ENCODE measurements at regions not wholly inside any gene's neighbourhood (a gene's known extent, or its start where the extent isn't known, plus 50 kb on each side); places are given as distances from the start of the nearest gene placed in this dataset.

DNA sequence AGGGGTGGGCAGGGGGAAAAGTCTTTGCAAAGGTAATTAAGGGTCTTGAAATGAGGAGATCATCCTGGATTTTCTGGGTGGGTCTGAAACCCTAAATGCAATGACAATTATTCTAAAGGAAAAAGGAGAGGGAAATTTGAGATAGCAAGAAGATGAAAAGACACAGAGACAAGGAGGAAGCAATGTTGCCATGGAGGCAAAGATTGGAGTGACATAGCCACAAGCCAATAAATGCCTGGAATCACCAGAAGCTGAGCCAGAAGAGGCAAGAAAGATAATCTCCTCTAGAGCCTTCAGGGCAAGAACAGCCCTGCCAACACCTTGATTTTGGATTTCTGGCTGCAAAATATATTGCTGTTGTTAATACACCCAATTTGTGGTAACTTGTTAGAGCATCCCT, 1246.3 kb upstream of the PIK3C3 start:
- DNase-seq = no peak

DNA sequence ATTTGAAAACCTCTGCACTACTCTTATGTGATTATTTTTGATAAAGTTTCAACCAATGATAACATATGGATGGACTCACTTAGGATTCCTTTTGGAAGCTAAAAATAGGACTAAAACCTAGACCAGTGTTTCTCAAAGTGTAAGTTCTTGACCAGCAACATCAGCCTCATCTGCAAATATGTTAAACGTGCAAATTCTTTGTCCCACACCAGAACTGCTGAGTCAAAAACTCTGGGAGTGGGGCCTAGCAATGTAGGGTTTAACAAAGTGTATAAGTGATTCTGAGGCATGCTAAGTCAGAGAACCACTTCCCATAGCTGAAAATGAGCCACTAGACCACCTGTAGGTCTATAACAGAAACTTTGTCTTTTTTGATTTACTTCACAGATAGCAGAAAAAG, 1247.2 kb upstream of the PIK3C3 start:
- DNase-seq = no peak

DNA sequence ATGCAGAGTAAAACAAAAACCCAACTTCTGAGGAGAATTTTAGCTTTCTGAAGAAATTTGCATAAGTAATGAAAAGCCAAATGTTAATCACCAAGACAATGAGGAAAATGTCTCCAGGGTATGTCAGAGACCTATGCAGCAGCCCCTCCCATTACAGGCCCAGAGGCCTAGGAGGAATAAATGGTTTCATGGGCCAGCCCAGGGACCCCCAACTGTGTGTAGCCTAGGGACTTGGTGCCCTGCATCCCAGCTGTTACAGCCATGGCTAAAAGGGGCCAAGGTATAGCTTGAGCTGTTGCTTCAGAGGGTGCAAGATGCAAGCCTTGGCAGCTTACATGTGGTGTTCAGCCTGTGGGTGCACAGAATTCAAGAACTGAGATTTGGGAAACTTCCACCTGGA, 1256.9 kb upstream of the PIK3C3 start:
- no peak for DNase-seq

DNA sequence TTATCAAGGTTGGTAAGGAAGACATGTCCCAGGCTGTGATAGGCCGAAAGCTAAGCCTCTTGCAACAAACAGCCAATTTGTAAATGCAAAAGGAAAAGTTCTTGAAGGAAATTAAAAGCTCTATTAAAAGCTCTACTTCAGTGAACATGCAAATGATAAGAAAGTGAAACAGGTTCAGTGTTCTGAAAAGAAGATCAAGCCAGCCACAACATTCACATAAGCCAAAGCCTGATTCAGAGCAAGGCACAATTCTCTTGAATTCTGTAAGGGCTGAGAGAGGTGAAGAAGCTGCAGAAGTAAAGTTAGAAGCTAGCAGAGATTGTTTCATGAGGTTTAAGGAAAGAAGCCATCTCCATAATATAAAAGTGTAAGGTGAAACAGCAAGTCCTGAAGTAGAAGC, 1259.5 kb upstream of the PIK3C3 start:
- no peak for DNase-seq

DNA sequence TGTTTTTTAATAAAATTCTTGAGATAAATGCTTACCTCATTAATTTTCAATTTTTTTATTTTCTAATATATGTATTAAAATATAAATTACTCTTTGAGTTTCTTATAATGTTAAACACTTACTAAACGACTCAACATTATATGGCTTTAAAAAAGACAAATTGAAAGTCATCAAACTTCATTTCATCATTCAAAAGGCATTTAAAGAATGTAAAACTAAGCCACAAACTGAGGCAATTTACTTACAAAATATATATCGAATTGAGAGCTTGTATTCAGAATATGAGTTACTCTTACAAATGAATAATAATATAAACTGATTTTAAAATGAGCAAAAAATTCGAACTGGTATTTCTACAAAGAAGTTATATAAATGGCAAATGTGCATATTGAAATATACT, 1262.2 kb upstream of the PIK3C3 start:
- DNase-seq = no peak

DNA sequence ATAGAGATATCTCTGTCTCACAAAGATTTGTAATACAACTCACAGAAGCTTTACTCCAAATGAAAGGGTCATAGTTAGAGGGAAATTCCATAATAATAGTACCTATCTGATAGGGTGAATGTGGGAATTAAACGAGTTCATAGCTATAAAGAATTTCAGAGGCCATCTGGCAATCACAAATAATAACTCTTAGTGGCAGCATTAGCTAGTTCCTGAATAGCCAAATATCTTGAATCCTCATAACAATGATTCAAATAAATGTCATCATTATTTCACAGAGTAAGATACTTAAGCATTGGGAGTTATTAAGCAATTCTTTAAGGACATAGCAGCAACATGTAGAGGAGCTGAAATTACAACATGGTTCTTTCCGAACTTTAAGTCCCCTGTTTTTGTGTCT, 1265.0 kb upstream of the PIK3C3 start:
- no peak for DNase-seq

DNA sequence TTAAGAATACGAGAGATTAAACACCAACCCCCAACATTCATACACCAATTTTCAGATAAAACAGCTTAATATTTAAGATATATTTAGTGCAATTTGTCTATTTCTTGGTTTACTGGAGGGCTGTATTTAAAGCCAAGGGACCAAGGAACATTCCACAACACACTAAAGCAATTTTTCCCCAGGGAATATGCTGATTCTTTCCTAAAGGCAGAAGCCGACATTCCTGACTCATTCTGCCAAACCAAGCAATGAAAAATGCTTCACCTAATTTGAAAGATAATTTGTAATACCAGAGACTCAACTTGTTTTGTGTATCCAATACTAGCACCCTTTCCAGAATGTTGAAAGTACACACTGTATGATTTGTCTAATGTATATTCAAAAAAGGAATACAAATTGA, 1267.6 kb upstream of the PIK3C3 start:
- DNase-seq = no peak

DNA sequence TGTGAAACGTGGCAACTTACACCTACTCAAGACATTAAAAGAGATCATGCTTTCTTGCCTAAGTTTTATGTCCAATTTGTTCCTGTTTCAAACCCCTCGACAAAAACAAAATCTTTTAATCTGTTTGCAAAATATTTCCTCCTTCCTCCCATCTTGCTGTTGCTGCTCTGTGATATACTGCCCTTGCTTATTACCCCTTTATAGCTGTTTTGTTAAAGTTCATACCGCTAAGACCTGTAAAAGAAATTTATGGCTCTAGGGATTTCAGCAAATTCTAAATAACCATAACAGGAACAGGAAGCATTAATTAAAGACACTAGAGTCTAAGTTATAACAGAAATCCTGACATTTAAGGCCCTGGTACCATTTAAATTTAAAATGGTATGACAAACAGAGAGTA, 1268.2 kb upstream of the PIK3C3 start:
- no peak for DNase-seq

DNA sequence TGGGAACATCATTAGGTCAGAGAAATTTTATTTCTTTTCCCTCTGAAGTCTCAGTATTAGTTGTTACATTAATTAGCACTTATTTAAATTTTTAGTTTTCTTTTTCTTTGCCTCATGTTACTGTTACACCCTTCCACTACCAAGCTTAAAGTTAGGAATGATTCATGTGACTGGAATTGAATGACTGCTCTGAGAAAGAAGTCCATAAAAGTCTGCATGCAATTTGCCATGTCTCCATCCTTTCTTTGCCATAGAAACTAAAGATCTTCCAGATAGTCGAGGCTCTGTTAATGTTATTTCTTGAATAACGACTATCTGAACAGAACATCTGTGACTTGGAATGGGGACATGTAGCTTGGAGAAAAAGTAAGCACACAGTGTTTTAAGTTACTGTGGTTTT, 1269.8 kb upstream of the PIK3C3 start:
- DNase-seq = no peak

DNA sequence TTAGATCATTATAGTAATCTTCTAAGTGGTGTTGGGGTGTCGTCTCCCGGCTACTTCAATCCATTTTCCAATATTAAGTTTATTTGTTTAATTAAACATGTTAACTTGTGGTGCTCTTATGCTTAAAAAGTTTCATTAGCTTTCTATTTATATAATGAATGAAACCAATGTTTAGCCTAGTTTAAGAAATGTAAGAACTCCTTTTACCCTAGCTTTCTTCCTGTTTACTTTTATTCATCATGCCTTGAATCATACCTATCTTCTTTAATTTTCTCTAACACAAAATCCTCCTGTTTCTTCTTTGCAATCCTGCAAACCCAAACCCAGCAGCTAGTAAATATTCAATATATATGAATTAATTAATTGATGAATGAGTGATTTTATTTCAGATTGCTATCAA, 1276.7 kb upstream of the PIK3C3 start:
- no peak for DNase-seq

DNA sequence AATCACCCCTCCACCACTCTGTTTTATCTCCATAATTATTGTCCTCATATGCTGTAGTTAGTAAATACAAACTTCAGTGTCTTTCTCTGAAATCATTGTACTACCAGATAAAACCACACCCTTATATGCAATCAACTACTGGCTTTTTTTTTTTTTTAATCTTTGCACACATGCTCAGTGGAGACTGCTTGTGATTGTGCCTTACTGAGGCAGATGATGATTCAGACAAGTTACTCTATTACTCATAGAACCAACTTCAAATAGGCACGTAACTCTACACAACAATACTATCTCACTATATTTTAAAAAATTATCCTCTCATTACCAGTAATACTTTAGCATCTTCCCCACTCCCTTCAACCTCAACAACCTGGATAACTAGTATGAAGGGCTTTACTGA, 1278.4 kb upstream of the PIK3C3 start:
- no peak for DNase-seq

DNA sequence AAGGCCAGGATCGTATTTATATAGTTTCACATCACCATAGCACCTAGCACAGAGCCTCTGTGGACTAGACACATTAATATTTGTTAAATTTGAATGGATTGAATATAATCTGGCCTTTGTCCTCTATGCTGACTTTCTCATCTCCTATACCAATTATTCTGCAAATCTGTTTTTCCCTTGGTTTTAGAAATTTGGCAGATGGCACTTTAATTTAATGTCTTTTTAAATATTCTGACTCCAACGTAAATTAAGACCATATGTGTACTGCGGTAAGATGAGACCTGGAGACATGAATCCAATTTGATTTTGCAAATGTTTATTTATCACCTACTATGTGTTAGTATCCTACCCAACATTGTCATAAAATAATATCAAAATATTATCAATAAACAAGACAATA, 1281.9 kb upstream of the PIK3C3 start:
- DNase-seq = no peak

DNA sequence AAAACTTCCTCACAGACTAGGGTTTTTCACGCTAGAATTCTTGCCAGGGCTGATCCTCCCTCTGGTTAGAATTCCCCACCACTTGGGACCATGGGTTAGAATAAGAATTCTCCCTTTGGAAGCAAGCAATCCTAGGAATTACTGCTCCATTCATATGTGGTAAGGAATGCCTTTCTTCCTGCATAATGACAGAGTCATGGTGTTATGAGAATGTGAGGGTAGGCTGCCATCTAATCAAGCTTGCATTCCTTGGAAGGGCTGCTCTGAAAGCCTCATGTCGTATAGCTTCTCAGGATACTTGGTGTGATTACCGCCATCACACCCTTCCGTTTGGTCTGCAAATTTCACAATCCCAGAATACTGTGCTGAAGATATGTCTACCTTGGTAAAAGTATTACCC, 1282.4 kb upstream of the PIK3C3 start:
- no peak for DNase-seq

DNA sequence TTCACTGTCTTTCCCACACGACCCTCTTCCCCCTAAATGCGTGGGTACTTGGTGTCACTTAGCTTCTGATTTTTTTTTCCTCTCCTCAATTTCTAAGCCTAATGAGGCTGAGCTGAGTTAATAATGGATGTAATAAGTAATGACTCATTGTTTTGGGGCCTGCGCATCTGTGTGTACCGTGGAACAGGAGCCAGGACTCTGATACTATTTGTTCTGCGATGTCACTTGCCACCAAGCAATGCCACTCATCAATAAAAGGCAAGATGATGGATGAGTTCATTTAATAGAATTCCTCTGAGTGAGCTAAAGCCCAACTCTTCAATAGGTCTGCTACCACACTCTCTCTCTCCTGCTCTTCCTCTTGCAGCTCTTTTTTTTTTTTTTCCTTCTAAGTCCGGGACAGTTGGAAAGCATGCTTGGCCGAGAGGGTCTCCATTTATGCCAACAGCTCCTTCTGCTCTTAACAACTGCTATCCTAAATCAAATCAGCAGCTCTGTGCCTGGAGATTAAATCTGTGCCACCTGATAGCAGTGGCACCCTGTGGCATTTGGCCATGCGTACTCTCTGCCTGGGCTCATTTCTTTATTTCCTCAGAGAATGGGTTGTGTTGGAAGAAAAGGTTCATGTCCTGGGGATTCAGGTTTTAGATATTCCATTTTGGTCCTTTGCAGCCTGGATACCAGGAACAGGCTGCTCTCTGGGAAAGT, 1284.2 kb upstream of the PIK3C3 start:
- no peak for DNase-seq

DNA sequence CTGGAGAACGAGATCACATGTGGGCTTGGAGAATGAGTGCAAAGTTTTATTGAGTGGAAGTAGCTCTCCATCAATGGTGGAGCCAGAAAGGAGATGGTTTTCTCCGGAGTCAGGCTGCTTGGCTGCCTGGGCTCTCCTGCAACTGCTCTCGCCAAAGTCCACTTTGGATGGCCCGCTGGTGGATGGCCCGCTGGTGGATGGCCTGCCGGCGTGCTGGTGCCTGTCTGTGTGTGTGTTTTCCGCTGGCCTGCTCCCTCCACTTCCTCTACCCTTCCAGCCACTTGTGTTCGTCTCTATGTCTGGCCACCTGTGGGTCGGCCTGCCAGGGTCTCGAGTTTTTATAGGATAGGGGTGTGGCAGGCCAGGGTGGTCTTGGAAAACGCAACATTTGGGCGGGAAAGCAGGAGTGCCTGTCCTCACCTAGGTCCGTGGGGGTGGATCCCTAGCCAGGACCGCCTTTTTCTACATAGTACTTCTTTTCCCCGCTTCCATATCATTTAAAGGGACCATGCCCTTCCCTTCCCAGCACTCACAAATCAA, 1292.1 kb upstream of the PIK3C3 start:
- DNase-seq = no peak

DNA sequence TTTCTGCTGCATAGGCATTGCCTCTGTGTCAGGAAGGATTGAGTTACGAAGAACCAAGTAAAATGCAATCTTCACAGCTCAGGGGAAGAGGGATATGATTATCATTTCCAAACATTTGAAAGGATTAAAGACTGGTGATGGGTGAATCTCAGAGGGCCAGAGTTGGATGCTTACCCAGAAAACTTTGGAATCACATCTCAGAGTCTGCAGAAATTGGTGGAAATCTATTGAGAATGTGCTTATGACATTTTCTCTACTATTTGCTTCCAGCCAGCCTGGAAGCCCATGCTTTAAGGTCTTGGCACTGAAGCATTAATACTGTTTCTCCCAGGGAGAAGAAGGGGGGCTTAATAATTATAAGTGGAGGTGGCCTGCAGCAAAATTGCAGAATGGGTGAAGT, 1301.4 kb upstream of the PIK3C3 start:
- DNase-seq = no peak

DNA sequence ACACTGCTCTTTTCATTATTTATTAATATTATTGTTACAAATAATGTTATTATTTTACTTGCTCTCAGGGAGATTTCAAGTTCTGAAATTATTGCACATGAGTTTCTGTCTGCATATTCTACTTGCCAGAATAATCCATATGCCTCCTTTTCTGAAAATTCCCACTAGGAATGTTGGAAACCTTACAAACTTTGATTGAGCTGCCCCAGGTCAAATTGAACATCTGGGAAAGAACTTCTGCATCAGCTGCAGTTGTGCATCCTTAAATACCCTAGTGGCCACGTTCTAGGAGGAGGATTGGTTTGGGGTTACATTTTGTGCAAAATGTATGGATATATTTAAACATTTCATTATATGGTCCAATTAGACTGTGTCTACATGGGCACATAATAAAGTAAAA, 1302.7 kb upstream of the PIK3C3 start:
- DNase-seq = no peak

DNA sequence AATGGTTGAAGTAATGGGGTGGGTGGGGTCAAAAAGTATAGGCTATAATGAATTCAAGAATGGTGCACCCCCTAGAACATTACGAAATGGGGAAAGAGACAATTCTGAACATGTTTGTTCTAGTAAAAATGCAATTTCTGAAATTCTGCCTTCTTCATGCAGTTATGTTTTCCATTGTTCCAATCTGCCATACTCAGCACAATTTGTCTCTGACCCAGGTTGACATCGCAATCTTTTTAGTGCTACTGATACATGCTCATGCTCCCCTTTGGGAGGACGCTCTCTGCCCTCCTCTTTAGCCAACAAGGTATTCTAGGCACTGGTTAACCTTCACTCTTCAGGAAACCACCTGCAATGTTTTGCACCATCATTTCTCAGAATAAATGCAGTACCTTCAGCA, 1303.9 kb upstream of the PIK3C3 start:
- DNase-seq = no peak

DNA sequence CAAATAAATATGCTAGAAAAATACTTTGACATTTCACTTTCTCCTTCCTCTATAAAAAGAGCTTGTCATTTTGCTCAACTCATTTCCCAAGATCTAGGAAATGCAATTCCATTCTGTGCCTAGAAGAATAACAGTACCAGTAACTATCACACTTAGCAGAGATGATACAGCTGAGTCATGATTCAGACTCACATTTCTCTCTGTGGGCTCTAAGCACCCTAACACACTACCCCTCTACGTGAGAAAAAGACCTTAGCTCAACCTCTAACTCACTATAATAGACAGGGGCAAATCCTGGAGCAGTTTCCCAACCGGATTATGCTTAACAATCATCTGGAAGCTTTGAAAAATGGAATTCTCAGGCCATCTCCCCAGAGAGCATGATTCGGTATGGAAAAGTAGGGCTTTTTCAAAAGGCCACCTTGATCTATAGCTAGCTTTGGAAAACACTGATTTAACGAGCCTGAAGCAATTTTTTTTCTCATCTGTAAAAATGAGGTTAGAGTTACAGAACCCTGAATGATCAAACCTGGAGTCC, 1312.3 kb upstream of the PIK3C3 start:
- no peak for DNase-seq

DNA sequence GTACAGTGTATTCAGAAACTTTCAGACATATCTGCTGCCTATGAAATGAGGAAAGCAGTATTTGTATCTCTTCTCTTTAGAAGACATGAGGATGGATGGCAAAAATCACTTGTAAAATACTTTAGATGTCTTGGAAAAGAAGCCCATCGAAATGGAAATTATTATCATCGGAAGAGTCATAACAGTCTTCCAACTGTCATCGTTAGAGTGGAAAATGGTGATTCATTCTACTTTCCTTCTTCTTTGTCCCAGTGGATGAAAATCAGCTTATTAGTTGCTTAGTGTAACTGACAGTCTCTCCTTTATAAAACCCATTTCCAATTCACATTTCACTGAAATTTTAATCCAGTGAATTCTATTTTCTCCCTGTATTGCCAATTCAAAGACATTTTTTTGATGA, 1323.7 kb upstream of the PIK3C3 start:
- DNase-seq = no peak

DNA sequence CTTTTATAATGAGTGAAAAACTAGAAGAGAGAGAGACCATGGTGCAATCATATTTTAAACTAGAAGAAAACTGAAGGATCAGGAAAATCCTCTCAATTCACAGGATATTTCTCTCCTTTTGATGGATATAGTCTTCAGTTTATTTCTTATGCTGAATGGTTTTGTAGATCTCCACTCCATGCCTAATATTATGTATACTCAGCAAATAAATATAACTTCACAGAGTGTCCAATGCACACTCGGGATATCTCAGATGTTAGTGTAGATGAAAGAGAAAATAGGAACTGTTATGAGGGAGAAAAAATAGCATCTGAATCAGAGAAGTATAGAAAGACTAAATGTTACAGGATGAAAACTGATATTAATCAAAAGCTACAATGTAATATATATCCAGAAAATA, 1324.5 kb upstream of the PIK3C3 start:
- DNase-seq = no peak

DNA sequence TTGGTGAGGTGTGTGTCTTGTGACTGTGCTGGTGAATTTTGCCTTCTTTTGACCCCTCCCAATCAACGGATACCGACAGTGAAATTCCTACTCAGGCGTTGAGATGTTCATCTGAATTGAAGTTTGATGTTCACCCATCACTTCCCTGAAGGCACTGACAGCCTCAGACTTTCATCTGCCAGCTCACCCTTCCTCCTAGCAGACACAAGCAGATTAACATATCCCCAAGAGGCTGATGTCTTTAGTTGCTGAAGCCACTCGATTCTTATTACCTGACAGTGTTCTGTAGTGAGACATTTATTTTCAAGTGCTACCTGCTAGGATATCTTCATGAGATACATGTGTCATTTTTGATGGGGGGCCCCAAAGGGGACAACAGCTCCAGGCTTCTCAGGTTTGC, 1330.1 kb upstream of the PIK3C3 start:
- no peak for DNase-seq

DNA sequence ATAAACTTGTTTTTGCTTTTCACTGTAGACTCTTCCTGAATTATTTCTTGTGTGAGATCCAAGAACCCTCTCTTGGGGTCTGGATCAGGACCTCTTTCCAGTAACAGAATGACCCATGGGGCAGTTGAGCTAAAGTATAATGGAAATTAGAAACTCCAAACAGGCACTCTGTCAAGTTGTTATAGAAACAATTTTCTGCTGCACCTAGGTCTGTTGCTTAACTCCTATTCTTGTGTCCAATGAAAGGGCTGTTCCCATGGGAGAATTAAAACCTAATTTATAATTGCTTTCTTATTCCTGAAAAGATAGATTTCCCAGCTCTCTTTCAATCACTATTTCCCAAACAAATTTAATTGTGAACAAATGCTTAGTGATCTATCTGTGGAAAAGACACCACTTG, 1341.3 kb upstream of the PIK3C3 start:
- DNase-seq = no peak

DNA sequence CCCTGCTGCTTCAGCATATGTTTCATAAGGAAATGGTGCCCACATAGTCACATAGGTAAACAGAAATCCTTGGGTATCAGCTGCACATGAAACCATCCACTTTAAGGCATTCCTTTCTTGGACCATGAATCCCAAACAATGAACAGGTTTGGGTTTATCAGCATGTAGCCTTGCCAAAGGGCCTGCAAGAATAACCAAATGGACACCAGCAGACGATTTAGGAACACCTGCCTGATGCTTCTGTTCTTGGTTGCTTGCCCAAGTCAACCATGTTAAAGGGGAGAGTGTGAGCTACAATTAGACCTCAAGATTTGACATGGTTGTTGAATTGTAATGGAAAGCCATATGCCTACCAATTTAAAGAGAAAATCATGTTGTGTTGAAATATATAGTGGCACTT, 1342.7 kb upstream of the PIK3C3 start:
- DNase-seq = no peak

DNA sequence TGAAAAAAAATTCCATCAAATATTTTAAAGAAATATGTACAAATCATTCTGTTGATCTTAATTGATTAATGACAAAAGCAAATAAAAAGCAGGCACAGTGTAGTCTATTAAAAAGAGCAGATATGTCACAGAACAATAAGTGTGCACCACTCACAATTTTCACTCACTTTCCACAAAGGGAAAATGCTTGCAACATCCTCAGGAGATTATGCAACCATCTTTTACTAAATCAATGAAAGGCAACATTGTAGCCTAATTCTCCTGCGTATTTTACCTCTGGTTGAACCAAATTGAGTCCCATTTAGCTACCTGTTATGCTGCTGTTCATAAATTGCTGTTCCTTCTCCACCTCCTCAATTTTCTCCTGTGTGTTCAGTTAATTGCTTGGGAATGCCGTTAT, 1346.8 kb upstream of the PIK3C3 start:
- no peak for DNase-seq

Measured in activated effector memory CD4-positive, alpha-beta T cell treated with anti-CD3 and anti-CD28 coated beads, Interleukin-2, amount 50 U/mL, for 16 hours (primary cell).